C4-2B (cell line): ENCODE measurements at regions not wholly inside any gene's neighbourhood (a gene's known extent, or its start where the extent isn't known, plus 50 kb on each side); places are given as distances from the start of the nearest gene placed in this dataset.
"Not testable (repeated sequence)": the region's sequence is repeated elsewhere in the genome, so short reads cannot be mapped to it uniquely, and the experiment has no call there.

Experiments used
- CTCF ChIP-seq: fragments of 450-650 bp; conservative IDR thresholded peaks from 2 replicates; pipeline ENCODE4 v1.5.1; 2017; ENCODE audit warnings: mild to moderate bottlenecking
- ZFX ChIP-seq: fragments of 450-650 bp; IDR thresholded peaks from 2 replicates; pipeline ENCODE4 v1.6.1; 2017

GRCh38 chr3:145482735-145483134, 678.2 kb downstream of the PLOD2 start:
- TF ChIP-seq CTCF, ZFX: not testable (repeated sequence)
